ENCODE measurements at regions not wholly inside any gene's neighbourhood (a gene's known extent, or its start where the extent isn't known, plus 50 kb on each side); places are given as distances from the start of the nearest gene placed in this dataset.

- no peak for TF ChIP-seq ZNF274 (IDR thresholded peaks at IDR 0.05; ENCODE audit: borderline replicate concordance, extremely low read depth, low read length)
- TF ChIP-seq TBP (IDR thresholded peaks at IDR 0.05; ENCODE audit: low read depth, low read length), result no peak
- no peak for TF ChIP-seq SRF (IDR thresholded peaks at IDR 0.05; ENCODE audit: low read depth, low read length)
- TF ChIP-seq NRF1 (IDR thresholded peaks at IDR 0.05; ENCODE audit: low read depth, low read length), result no peak
Observed at GRCh38 chr6:98343797-98344196, 490.6 kb upstream of the POU3F2 start (continued).
